Erythroblast (primary cell): ENCODE measurements at regions not wholly inside any gene's neighbourhood (a gene's known extent, or its start where the extent isn't known, plus 50 kb on each side); places are given as distances from the start of the nearest gene placed in this dataset.

Experiments
- DNase-seq, 2 experiments: peaks; one replicate each; lab custom pipeline; 2025; lab: John Stamatoyannopoulos, UW
- GATA1 ChIP-seq: IDR thresholded peaks from 2 replicates; pipeline ENCODE4 v1.6.1; 2011; ENCODE audit warnings: low read depth, mild to moderate bottlenecking, control low read depth, low read length, moderate library complexity
- POLR2A ChIP-seq: IDR thresholded peaks from 2 replicates; pipeline ENCODE4 v1.6.1; 2011; ENCODE audit warnings: mild to moderate bottlenecking, low read length

DNA sequence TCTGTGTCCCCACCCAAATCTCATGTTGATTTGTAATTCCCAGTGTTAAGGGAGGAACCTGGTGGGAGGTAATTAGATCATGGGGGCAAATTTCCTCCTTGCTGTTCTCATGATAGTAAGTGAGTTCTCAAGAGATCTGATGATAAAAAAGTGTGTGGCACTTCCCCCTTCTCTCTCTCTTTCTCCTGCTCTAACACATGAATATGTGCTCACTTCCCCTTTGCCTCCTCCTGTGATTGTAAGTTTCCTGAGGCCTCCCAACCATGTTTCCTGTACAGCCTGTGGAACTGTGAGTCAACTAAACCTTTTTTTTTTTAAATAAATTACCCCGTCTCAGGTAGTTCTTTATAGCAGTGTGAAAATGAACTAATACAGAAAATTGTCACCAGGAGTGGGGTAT is 380.0 kb downstream of the MEIS1 start:
- DNase-seq: no peak
- TF ChIP-seq POLR2A: no peak
- TF ChIP-seq GATA1: no peak

DNA sequence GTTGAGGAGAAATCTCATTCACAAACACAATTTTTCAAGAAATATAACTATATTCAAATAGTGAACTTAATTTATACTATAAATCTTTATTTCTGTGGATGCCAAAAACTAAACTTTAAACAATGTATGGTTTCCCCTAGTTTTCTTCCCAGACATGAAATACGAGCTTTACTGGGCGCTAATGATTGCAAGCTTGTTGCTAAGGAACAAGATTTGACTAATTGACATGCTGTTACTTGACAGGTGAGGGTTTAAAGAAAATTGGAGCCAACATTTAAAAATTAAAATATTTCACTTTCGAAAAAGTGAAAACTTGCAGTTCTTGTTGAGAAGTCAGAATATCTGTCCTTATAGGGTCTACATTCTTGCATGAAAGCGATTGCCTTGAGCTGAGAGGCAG is 381.0 kb downstream of the MEIS1 start:
- DNase-seq: no peak
- no peak for TF ChIP-seq POLR2A
- TF ChIP-seq GATA1: no peak

DNA sequence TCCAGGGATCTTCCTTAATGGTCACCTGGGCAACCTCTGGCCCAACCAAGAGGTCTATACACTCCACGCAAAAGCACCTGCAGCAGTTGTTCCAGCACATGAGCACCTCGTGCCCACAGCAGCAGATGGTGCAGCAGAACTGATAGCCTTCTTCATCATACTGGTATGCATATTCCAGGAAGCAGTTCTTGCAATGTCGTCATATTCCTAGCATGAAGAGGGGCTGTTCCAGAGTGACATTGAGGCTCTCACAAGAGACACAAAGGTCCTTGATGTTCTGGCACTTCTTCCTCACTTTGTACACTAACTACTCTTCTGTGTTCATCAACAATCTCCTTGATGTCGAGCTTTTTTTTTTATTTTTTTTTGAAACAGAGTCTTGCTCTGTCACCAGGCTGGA is 386.2 kb downstream of the MEIS1 start:
- TF ChIP-seq POLR2A (no peak), GATA1 (no peak)
- no peak for DNase-seq

DNA sequence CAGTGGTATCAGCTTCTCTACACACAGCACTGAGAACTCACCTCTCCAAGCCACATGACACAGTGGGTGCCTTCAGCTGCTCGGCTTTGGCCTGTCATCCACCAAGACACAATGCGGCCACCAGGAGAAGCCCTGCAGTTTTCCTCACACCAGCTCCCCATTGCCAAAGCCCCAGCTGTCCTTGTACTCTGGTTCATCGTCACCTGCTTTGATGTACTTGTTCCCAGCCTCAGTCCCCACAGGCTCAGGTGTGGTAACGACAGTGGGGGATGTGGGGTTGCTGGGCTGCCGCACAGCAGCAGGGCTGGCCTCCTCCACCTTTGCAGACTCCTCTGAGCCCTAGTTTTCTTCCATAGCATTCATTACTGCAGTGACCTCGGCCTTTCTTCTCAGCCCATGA is 387.3 kb downstream of the MEIS1 start:
- TF ChIP-seq POLR2A: no peak
- no peak for DNase-seq

GRCh38 chr2:66824926-66825325 is 390.0 kb downstream of the MEIS1 start:
- no peak for DNase-seq
- TF ChIP-seq GATA1: no peak
- TF ChIP-seq POLR2A: no peak

DNA sequence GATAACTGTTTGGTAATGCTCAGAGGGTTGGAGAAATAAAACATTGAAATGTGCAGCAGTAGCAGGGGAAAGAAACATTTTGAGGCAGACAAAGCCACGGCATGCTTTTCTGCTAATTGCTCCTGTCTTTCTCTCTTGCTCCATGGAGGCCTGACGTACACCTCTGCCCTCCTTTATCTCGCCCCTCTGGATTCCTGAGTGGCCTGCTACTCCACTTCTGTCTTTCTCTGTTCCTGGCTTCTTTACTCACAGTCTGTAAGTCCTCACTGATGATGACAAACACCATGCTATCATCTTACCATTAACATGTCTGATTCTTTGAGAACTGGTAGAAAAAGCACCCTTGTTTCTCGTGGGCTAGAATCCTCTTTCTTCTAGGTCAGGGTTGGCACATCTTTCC is 392.9 kb downstream of the MEIS1 start:
- TF ChIP-seq POLR2A: no peak
- TF ChIP-seq GATA1: no peak
- no peak for DNase-seq

DNA sequence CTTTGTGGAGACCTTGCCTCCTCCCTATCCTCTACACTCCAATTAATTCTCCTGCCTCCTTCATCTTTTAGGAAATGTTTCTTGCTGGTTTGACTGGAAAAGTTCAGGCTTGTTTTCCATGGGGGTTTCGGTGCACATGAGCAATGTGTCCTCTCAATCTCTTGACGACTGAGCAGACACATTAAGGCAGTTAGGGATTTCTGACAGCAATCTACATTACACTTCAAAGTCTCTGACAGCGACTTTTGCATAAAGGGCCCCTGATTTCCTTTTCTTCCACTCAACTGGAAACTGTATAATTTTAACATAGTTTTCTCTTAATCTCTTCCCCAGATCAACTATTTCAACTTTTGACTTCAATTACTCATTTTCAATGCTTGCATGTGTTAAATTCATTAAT is 394.0 kb downstream of the MEIS1 start:
- TF ChIP-seq POLR2A (no peak), GATA1 (no peak)
- DNase-seq: no peak

- TF ChIP-seq GATA1 (no peak), POLR2A (no peak)
- DNase-seq: no peak
Measured at GRCh38 chr2:66830881-66831280, 396.0 kb downstream of the MEIS1 start.

DNA sequence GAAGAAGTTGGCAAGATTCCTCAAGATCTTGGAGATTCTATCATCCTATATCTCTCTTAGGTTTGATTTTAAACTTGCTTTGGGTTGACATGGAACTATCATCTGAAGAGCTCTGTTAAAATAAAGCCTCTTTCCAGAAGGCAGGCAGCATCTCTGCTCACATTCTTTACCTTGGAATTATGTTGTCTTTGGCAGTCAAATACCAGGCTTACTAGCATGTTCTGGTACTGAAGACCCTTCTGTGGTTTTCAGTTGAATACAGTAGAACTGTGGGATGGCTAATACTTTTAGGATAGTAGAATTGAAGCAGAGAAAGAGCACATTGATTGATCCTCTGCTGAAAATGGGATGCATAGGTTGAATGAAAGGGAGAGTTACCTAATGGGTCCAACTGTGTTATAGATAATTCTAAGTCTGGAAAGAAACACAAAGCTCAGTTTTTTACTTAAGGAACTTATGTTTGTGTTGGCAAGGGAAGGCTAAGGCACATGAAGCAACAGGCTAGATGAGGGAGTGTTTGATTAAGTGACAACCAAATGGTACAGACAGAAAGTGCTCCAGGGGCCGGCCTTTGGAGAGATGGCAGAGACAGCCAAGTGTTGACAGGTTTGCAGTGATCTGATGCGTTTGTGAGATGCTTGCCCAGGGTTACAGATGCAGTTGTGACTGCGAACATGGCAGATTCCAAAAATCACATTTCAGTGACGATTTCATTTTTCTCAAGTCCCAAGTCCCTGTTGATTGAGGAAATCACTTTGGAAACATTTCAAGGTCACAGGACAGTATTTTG is 397.9 kb downstream of the MEIS1 start:
- TF ChIP-seq GATA1 (no peak), POLR2A (no peak)
- DNase-seq: no peak

DNA sequence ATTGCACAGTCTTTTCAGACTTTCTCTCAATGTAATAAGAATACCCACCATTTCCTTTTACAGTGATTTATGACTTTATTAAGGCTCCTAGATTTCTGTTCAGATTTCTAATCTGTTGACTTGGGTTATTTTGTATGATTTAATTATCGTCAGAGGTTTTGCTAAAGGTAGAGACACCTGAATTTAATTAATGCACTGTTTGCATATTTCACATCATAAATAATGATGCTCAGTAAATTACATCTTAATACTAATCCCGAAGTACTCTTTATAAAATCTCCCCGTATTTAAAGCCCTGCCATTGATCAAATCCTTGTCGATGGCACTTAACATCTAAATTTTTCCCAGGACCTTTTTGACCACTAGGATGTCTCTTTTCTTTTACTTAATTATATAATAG is 399.9 kb downstream of the MEIS1 start:
- DNase-seq: no peak
- no peak for TF ChIP-seq GATA1
- TF ChIP-seq POLR2A: no peak

GRCh38 chr2:66836851-66837250 is 401.9 kb downstream of the MEIS1 start:
- no peak for TF ChIP-seq GATA1
- no peak for TF ChIP-seq POLR2A
- no peak for DNase-seq

DNA sequence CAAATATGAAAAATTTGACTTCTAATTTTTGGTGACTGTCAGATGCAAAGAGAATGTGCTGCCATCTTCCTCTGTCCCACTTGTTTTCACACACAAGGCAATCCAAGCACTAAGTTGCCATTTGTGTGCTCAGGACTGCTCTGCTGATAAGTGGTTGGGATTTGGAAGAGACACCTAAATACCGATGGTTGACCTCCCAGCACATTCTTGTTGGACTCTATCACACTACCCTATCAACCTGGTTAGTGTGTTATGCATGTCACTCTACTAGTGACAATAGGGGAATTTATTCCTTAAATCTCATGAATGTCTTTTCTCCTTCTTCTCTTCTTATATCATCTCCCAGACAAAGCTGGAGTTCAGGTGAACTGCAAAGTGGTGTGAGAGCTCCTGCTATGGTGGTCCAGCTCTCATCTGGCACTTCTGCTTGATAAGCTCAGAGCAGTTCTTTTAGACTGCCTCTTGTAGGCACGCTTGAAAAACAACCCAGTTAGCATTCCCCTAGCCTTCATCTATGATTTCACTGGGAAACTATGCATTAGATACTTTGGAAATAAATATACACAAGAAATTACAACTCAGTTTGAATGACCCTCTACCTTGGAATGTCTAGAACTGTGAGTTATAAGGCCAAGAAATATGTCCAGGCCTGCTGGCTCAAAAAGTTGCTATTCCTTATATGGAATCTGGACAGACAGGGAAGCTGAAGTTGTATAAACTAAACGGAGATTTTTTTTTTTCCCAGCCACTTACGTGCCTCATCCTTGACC is 404.8 kb downstream of the MEIS1 start:
- TF ChIP-seq POLR2A (no peak), GATA1 (no peak)
- no peak for DNase-seq

- DNase-seq: no peak
- TF ChIP-seq GATA1: no peak
- no peak for TF ChIP-seq POLR2A
Measured at GRCh38 chr2:66840321-66841002, 405.5 kb downstream of the MEIS1 start.

DNA sequence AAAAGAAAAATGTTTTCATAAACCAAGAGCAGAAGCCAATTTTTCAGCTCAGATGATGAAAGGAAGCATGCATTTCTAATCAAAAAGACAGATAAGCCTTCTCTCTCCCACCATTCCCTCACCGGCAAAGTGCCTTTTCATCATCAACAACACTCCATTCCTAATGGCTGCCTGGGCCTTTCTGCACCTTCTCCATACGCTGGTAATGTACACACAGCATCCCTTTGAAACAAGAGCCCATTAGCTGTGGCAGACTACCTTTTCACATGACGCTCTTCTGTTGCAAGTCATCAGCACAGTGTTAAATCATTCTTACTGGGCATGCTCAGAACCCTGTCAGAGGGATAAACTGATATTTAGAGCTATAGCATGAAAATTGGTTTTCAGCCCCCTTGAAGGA is 408.9 kb downstream of the MEIS1 start:
- TF ChIP-seq POLR2A (no peak), GATA1 (no peak)
- DNase-seq: no peak
